CD4-positive, alpha-beta T cell treated with Interleukin-1 beta for 1 hour (primary cell): ENCODE measurements at regions not wholly inside any gene's neighbourhood (a gene's known extent, or its start where the extent isn't known, plus 50 kb on each side); places are given as distances from the start of the nearest gene placed in this dataset.

ENCODE experiments used
- DNase-seq, 2 donors: peaks; one replicate each; pipeline ENCODE4 v3.0.0-alpha.2; 2020 to 2022

DNA sequence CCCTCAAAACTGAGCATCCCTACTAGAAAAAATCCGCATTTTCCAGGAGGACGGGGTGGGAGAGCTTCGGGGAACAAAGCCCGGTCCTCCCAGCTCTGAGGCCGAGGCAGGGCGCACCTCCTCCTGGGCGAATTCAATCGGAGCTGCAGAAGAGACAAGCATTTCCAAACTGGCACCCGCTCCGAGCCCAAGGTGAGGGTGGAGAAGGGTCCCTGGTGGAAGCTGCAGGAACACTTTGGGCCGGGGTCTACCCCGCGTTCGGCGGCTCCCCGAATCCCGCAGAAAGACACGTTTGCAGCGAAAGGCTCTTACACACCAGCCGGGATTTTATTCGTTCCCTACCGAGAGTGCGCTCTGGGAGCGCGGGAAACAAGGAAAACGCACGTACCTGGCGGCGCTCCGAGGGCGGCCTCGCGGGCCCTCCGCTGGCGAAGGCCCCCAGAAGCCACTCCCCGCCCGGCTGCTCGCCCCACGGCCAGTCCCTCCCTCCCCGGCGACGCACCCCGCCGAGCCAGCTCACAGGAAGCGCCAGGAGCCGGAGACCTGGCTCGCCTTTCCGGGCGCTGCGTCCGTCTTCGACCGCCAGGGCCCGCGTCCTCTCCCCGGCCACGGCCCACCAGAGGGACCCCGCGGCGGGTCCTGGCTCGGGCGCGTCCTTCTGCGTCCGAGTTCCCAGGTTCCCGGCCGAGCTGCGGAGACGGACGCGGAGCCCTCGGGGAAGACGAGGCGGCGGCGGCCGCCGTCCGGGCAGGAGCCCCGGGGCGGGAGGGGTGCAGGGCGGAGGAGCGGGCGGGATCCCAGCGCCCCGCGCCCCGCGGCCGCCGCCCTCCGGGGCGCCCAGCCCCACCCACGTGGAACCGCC is 49.8 kb upstream of the BAHCC1 start:
- DNase-seq, result peak; percentile 38 to 64
